GM19324 (cell line): ENCODE measurements at regions not wholly inside any gene's neighbourhood (a gene's known extent, or its start where the extent isn't known, plus 50 kb on each side); places are given as distances from the start of the nearest gene placed in this dataset.
A peak's percentile ranks its signal among the peaks of the same experiment; 100 is the strongest.
"Not testable (repeated sequence)": the region's sequence is repeated elsewhere in the genome, so short reads cannot be mapped to it uniquely, and the experiment has no call there.

Experiments used
- ATAC-seq: cut with Tn5 transposase; IDR thresholded peaks from one replicate; pipeline ENCODE4 v1.9.1; 2021; ENCODE audit warnings: mild to moderate bottlenecking, moderate library complexity; ENCODE audit not compliant: unreplicated experiment, low FRiP score

GRCh38 chr4:159029481-159029880 is 73.4 kb upstream of the RAPGEF2 start:
- no peak for ATAC-seq

GRCh38 chr4:159030297-159030696 is 72.6 kb upstream of the RAPGEF2 start:
- ATAC-seq = not testable (repeated sequence)

GRCh38 chr4:159035570-159035969 is 67.3 kb upstream of the RAPGEF2 start:
- peak; percentile 74 for ATAC-seq

- no peak for ATAC-seq
Observed at GRCh38 chr4:159038536-159038935, 64.3 kb upstream of the RAPGEF2 start.

GRCh38 chr4:159041054-159042034 is 61.5 kb upstream of the RAPGEF2 start:
- no peak for ATAC-seq

- no peak for ATAC-seq
Observed at GRCh38 chr4:159042097-159042605, 60.7 kb upstream of the RAPGEF2 start.

GRCh38 chr4:159042868-159043267 is 60.0 kb upstream of the RAPGEF2 start:
- no peak for ATAC-seq

- ATAC-seq = no peak
Observed at GRCh38 chr4:159043861-159044260, 59.0 kb upstream of the RAPGEF2 start.

GRCh38 chr4:159045321-159045720 is 57.6 kb upstream of the RAPGEF2 start:
- ATAC-seq = no peak

- ATAC-seq = no peak
Observed at GRCh38 chr4:159046683-159047082, 56.2 kb upstream of the RAPGEF2 start.

- ATAC-seq = no peak
Observed at GRCh38 chr4:159047478-159048165, 55.3 kb upstream of the RAPGEF2 start.

GRCh38 chr4:159048166-159048886 is 54.6 kb upstream of the RAPGEF2 start:
- ATAC-seq = no peak

GRCh38 chr4:159049780-159050375 is 53.0 kb upstream of the RAPGEF2 start:
- no peak for ATAC-seq

- ATAC-seq = peak; percentile 91
Observed at GRCh38 chr4:159051245-159052071, 51.4 kb upstream of the RAPGEF2 start.

GRCh38 chr4:159052315-159052714 is 50.6 kb upstream of the RAPGEF2 start:
- peak; percentile 47 for ATAC-seq
